Loucy (cell line): ENCODE measurements at regions not wholly inside any gene's neighbourhood (a gene's known extent, or its start where the extent isn't known, plus 50 kb on each side); places are given as distances from the start of the nearest gene placed in this dataset.

ENCODE experiments used
- H2AFZ ChIP-seq: fragments of 200-600 bp; sonication (generic); 2 replicates; pipeline ENCODE4 v1.6.0; 2016; ENCODE audit warnings: antibody characterized with exemption, mild to moderate bottlenecking, low read length, moderate library complexity
- H3F3A ChIP-seq: fragments of 200-600 bp; 2 replicates; pipeline ENCODE4 v1.6.0; 2016; ENCODE audit warnings: antibody characterized with exemption, low read depth, mild to moderate bottlenecking
- H3K27me3 ChIP-seq: fragments of 200-600 bp; sonication (generic); 2 replicates; pipeline ENCODE4 v1.6.1; 2014; ENCODE audit warnings: low read length, mild to moderate bottlenecking; ENCODE audit not compliant: insufficient read depth, poor library complexity, severe bottlenecking
- H3K36me3 ChIP-seq: fragments of 200-600 bp; sonication (generic); 2 replicates; pipeline ENCODE4 v1.6.1; 2016; ENCODE audit warnings: low read length; ENCODE audit not compliant: insufficient read depth
- H3K4me1 ChIP-seq: fragments of 200-600 bp; sonication (generic); 2 replicates; pipeline ENCODE4 v1.5.1; 2014; ENCODE audit warnings: low read length, mild to moderate bottlenecking; ENCODE audit not compliant: insufficient read depth, poor library complexity, severe bottlenecking
- H3K4me2 ChIP-seq: fragments of 200-600 bp; sonication (generic); 2 replicates; pipeline ENCODE4 v1.6.0; 2014; ENCODE audit warnings: antibody characterized with exemption, low read length, low read depth, mild to moderate bottlenecking; ENCODE audit not compliant: poor library complexity, severe bottlenecking
- H3K4me3 ChIP-seq: fragments of 200-600 bp; sonication (generic); 2 replicates; pipeline ENCODE4 v1.5.1; 2014; ENCODE audit warnings: low read length, mild to moderate bottlenecking, mixed read lengths; ENCODE audit not compliant: poor library complexity, severe bottlenecking
- H3K79me2 ChIP-seq: fragments of 200-600 bp; sonication (generic); 2 replicates; pipeline ENCODE4 v1.6.1; 2014; ENCODE audit warnings: low read length; ENCODE audit not compliant: insufficient read depth
- H3K9ac ChIP-seq: fragments of 200-600 bp; sonication (generic); 2 replicates; pipeline ENCODE4 v1.6.0; 2014; ENCODE audit warnings: mild to moderate bottlenecking, low read depth, low read length, moderate library complexity; ENCODE audit not compliant: poor library complexity, severe bottlenecking
- H3K9me2 ChIP-seq: fragments of 200-600 bp; sonication (generic); replicated peaks from 2 replicates; pipeline ENCODE4 v1.6.1; 2016; ENCODE audit warnings: low read depth, low read length, mixed read lengths
- H3K9me3 ChIP-seq: fragments of 200-600 bp; sonication (generic); 2 replicates; pipeline ENCODE4 v1.6.1; 2014; ENCODE audit warnings: mild to moderate bottlenecking, antibody characterized with exemption, low read length, low read depth; ENCODE audit not compliant: insufficient read depth
- H4K20me1 ChIP-seq: fragments of 200-600 bp; sonication (generic); 2 replicates; pipeline ENCODE4 v1.6.0; 2014; ENCODE audit warnings: antibody characterized with exemption, low read length, mild to moderate bottlenecking; ENCODE audit not compliant: insufficient read depth, poor library complexity, severe bottlenecking
- EZH2phosphoT487 ChIP-seq: fragments of 200-600 bp; IDR thresholded peaks from 2 replicates; pipeline ENCODE4 v1.6.1; 2018; ENCODE audit warnings: antibody characterized with exemption, mild to moderate bottlenecking, moderate library complexity, borderline replicate concordance
- TF ChIP-seq, protein P1 (sequence below): fragments of 200-600 bp; sonication (generic); conservative IDR thresholded peaks from 2 replicates; pipeline ENCODE4 v1.5.1; 2014; ENCODE audit warnings: mild to moderate bottlenecking, antibody characterized with exemption, low read length

GRCh38 chr20:12531626-12532025 is 477.1 kb upstream of the SPTLC3 start:
- Histone ChIP-seq H3K9me2 (no peaks in the 10 kb centered on the region), H4K20me1 (no peaks in the 10 kb centered on the region), H3K4me3 (no peak overlapping the region), H3K4me2 (no peak overlapping the region), H3K79me2 (no peaks in the 10 kb centered on the region), H3K9ac (no peak overlapping the region), H3K27me3 (no peaks in the 10 kb centered on the region), H3K9me3 (peaks cover 4% of the 10 kb centered on the region; the same call in 1 of the 2 replicates), H2AFZ (no peak overlapping the region), H3K36me3 (no peaks in the 10 kb centered on the region), H3F3A (no peaks in the 10 kb centered on the region), H3K4me1 (no peaks in the 10 kb centered on the region)
- TF ChIP-seq EZH2phosphoT487, result no peak
- TF ChIP-seq, protein P1, sequence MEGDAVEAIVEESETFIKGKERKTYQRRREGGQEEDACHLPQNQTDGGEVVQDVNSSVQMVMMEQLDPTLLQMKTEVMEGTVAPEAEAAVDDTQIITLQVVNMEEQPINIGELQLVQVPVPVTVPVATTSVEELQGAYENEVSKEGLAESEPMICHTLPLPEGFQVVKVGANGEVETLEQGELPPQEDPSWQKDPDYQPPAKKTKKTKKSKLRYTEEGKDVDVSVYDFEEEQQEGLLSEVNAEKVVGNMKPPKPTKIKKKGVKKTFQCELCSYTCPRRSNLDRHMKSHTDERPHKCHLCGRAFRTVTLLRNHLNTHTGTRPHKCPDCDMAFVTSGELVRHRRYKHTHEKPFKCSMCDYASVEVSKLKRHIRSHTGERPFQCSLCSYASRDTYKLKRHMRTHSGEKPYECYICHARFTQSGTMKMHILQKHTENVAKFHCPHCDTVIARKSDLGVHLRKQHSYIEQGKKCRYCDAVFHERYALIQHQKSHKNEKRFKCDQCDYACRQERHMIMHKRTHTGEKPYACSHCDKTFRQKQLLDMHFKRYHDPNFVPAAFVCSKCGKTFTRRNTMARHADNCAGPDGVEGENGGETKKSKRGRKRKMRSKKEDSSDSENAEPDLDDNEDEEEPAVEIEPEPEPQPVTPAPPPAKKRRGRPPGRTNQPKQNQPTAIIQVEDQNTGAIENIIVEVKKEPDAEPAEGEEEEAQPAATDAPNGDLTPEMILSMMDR, result no peak

GRCh38 chr20:12535316-12535715 is 473.5 kb upstream of the SPTLC3 start:
- TF ChIP-seq, protein P1, result no peak
- TF ChIP-seq EZH2phosphoT487, result no peak
- Histone ChIP-seq H3K79me2 (no peaks in the 10 kb centered on the region), H4K20me1 (no peaks in the 10 kb centered on the region), H3K9me3 (peaks cover 4% of the 10 kb centered on the region; the same call in 1 of the 2 replicates), H3K27me3 (no peaks in the 10 kb centered on the region), H3K9ac (no peak overlapping the region), H3K4me1 (no peaks in the 10 kb centered on the region), H3F3A (no peaks in the 10 kb centered on the region), H3K36me3 (no peaks in the 10 kb centered on the region), H2AFZ (no peak overlapping the region), H3K4me2 (no peak overlapping the region), H3K4me3 (no peak overlapping the region), H3K9me2 (no peaks in the 10 kb centered on the region)

GRCh38 chr20:12535770-12536169 is 473.0 kb upstream of the SPTLC3 start:
- Histone ChIP-seq H3K4me3 (no peak overlapping the region), H2AFZ (no peak overlapping the region), H3K9me2 (no peaks in the 10 kb centered on the region), H3K27me3 (no peaks in the 10 kb centered on the region), H3K79me2 (no peaks in the 10 kb centered on the region), H3K9me3 (peaks cover 4% of the 10 kb centered on the region; the same call in 1 of the 2 replicates), H3K9ac (no peak overlapping the region), H3K4me2 (no peak overlapping the region), H3K4me1 (no peaks in the 10 kb centered on the region), H3K36me3 (no peaks in the 10 kb centered on the region), H3F3A (no peaks in the 10 kb centered on the region), H4K20me1 (no peaks in the 10 kb centered on the region)
- TF ChIP-seq EZH2phosphoT487, result no peak
- TF ChIP-seq, protein P1, result no peak
